Mesodermal cell (in vitro differentiated cells): ENCODE measurements at regions not wholly inside any gene's neighbourhood (a gene's known extent, or its start where the extent isn't known, plus 50 kb on each side); places are given as distances from the start of the nearest gene placed in this dataset.
A peak's percentile ranks its signal among the peaks of the same experiment; 100 is the strongest.

Experiments
- H3K27ac ChIP-seq: 2 replicates; pipeline ENCODE4 v1.7.0; 2013; ENCODE audit warnings: mild to moderate bottlenecking, low read depth, low read length, moderate library complexity; ENCODE audit not compliant: severe bottlenecking
- H3K36me3 ChIP-seq: 2 replicates; pipeline ENCODE4 v1.7.1; 2013; ENCODE audit warnings: mild to moderate bottlenecking, low read length, moderate library complexity; ENCODE audit not compliant: control insufficient read depth, insufficient read depth
- H3K4me1 ChIP-seq: one replicate; pipeline ENCODE4 v1.7.1; 2013; ENCODE audit warnings: mild to moderate bottlenecking, low read length; ENCODE audit not compliant: insufficient read depth, control insufficient read depth, poor library complexity, severe bottlenecking
- H3K4me3 ChIP-seq: 2 replicates; pipeline ENCODE4 v1.7.0; 2013; ENCODE audit warnings: low read length, control low read depth, mild to moderate bottlenecking; ENCODE audit not compliant: insufficient read depth, poor library complexity, severe bottlenecking; ENCODE audit errors: extremely low read depth
- H3K9me3 ChIP-seq: 2 replicates; pipeline ENCODE4 v1.7.1; 2013; ENCODE audit warnings: mild to moderate bottlenecking, low read length, moderate library complexity; ENCODE audit not compliant: control insufficient read depth
- WGBS, 2 experiments: methylation state at CpG; one replicate each; pipeline ENCODE4 v1.1.5; 2013; ENCODE audit warnings: missing lambda C conversion rate in 2 of 2; ENCODE audit not compliant: insufficient coverage in 2 of 2; 5-methylcytosine and 5-hydroxymethylcytosine counted together

DNA sequence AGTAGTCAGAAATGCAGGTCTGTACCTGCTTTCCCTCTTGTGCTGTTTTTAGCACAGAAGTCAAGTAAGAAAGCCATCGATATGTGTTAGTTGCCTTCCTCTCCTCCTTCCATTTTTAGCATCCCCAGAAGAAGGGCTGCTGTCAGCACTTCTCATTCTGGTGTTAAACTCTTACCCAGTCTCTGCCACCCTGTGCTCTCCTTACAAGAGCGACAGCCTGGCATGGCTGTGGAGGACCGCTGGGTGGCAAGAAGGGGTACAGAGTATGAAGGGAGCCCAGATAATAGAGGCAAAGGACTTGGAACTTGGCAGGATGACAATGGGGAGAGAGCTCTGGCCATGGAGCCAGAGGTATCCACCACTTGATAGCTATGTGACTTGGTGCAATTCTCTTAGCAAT lies 103.5 kb downstream of the RPS24 start:
- Histone ChIP-seq H3K27ac (no peak overlapping the region), H3K9me3 (no peaks in the 10 kb centered on the region), H3K4me1 (no peaks in the 10 kb centered on the region), H3K4me3 (no peak overlapping the region), H3K36me3 (no peaks in the 10 kb centered on the region)
- 69 to 88% methylated on average over 1 to 2 of the region's 3 CpGs for WGBS, 2 experiments

- WGBS, 2 experiments, result 72 to 88% methylated on average over 3 to 5 of the region's 9 CpGs
- H3K27ac ChIP-seq, result no peak overlapping the region
- no peak overlapping the region for H3K4me3 ChIP-seq
Measured at GRCh38 chr10:78139341-78139740, 105.7 kb downstream of the RPS24 start.

GRCh38 chr10:78140066-78140630 lies 106.5 kb downstream of the RPS24 start:
- Histone ChIP-seq H3K4me3 (no peak overlapping the region), H3K27ac (no peak overlapping the region)
- 86 to 100% methylated on average over 4 of the region's 6 CpGs for WGBS, 2 experiments

More at GRCh38 chr10:78139341-78139740, 105.7 kb downstream of the RPS24 start:
- Histone ChIP-seq H3K9me3 (no peaks in the 10 kb centered on the region), H3K4me1 (no peaks in the 10 kb centered on the region), H3K36me3 (no peaks in the 10 kb centered on the region)

DNA sequence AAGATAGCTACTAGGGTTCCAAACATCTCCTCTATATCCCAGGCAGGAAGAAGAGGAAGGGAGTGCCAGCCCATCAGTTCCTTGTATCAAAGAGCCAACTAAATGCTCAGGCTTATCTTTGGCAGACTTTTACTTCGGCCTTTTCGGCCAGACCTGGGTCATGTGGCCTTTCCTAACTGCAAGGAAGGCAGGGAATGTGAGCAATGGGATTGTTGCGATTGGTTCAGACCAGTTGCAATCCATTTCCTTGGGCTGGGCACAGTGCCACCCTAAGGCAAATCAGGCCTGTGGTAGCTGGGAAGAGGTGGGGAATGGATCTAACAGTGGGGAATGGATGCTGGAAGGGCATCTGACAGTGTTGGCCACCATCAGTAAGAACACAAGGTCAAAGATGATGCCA lies 109.9 kb downstream of the RPS24 start:
- Histone ChIP-seq H3K4me3 (no peak overlapping the region), H3K4me1 (no peaks in the 10 kb centered on the region), H3K9me3 (no peaks in the 10 kb centered on the region), H3K36me3 (no peaks in the 10 kb centered on the region), H3K27ac (no peak overlapping the region)
- 94 to 100% methylated on average over 1 to 3 of the region's 3 CpGs for WGBS, 2 experiments

More at GRCh38 chr10:78140066-78140630, 106.5 kb downstream of the RPS24 start:
- no peaks in the 10 kb centered on the region for H3K36me3 ChIP-seq
- no peaks in the 10 kb centered on the region for H3K9me3 ChIP-seq
- no peaks in the 10 kb centered on the region for H3K4me1 ChIP-seq

DNA sequence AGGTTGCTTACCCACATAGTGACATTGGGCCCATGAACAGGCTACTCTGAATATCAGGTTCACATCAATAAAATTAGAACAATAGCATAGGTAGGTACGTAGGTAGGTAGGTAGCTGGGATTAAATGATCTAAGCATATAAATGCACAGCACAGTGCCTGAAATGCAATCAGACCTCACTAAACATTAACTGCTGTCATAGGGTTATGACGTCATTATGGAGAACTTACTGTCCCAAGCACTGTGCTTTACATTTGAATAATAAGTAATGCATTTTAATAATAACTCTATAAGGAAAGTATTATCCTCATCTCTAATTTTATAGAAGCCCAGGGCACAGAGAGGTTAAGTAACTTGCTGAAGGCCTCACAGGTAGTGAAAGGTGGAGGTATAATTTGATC lies 112.5 kb downstream of the RPS24 start:
- no peak overlapping the region for H3K4me3 ChIP-seq
- H3K36me3 ChIP-seq, result no peaks in the 10 kb centered on the region
- no peaks in the 10 kb centered on the region for H3K9me3 ChIP-seq
- H3K27ac ChIP-seq, result no peak overlapping the region
- peaks cover 7% of the 10 kb centered on the region for H3K4me1 ChIP-seq
- WGBS, 2 experiments, result no CpG with 5 or more reads among the region's 2 CpGs

DNA sequence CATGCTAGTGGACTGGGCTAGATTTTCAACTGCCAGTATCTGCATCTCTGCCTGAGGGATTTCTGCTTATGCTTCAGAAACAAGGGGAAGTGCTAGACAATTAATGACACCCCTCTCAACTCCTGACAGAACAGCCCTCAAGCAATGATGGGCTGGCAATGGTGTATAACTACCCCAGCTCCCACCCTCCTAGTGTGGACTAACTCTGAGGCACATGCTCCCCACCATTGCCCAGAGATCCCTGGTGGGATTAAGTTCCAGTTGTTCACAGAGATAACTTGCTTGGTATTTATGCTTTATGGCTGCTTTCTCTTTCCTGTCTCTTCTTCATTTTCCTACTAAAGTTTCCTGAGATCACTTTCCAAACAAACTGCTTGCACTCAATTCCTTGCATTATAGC lies 113.5 kb downstream of the RPS24 start:
- Histone ChIP-seq H3K4me1 (peaks cover 7% of the 10 kb centered on the region), H3K4me3 (no peak overlapping the region), H3K36me3 (no peaks in the 10 kb centered on the region), H3K9me3 (no peaks in the 10 kb centered on the region), H3K27ac (no peak overlapping the region)

DNA sequence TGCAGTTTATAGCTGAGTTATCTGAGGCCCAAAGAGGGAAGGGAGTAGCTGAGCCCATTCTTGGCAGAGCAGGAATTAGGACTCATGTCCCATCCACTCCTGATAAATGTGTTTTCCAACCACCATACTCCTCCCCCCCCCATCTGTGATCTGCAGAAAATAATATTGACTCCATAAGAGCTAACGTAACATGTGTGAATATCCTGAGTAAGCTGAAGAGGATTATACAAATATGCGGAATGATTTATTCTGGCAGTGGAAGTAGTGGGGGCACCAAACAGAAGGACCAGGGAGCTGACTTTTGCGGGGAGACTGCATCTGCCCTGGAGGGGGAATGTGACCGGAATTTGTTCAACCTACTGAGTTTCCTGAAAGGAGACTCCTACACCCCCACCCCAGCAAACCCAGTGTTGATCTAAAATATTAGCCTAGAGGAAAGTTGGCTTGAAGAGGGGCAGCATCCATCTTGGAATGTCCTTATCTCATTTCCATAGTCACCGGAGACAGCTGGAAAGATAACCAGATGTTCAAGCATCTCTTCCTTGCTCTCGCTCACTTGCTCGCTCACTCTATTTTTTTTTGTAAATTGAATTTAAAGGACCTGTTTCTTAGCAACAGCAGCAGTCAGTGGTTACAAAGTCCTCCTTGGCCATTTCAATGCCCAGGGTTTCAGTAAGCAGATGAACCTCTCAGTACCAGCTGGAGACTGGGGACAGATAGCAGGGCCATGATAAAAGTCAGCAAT lies 114.7 kb downstream of the RPS24 start:
- no peaks in the 10 kb centered on the region for H3K36me3 ChIP-seq
- H3K4me3 ChIP-seq, result no peak overlapping the region
- 87 to 97% methylated on average over 2 to 3 of the region's 7 CpGs for WGBS, 2 experiments
- H3K27ac ChIP-seq, result peak overlapping the region; percentile 17
- H3K4me1 ChIP-seq, result peaks cover 7% of the 10 kb centered on the region
- H3K9me3 ChIP-seq, result no peaks in the 10 kb centered on the region

GRCh38 chr10:78148961-78149612 lies 115.4 kb downstream of the RPS24 start:
- Histone ChIP-seq H3K36me3 (no peaks in the 10 kb centered on the region), H3K4me1 (peaks cover 7% of the 10 kb centered on the region), H3K4me3 (no peak overlapping the region), H3K9me3 (no peaks in the 10 kb centered on the region), H3K27ac (peak overlapping the region; percentile 17)
- 86% methylated on average over 1 of the region's 4 CpGs; no CpG with 5 or more reads in 1 of the 2 experiments for WGBS, 2 experiments

GRCh38 chr10:78150756-78151155 lies 117.1 kb downstream of the RPS24 start:
- WGBS, 2 experiments, result 100% methylated on average over 1 of the region's 4 CpGs; no CpG with 5 or more reads in 1 of the 2 experiments
- Histone ChIP-seq H3K9me3 (no peaks in the 10 kb centered on the region), H3K36me3 (no peaks in the 10 kb centered on the region), H3K27ac (no peak overlapping the region), H3K4me1 (peaks cover 7% of the 10 kb centered on the region), H3K4me3 (no peak overlapping the region)

GRCh38 chr10:78155722-78156121 lies 122.1 kb downstream of the RPS24 start:
- H3K4me1 ChIP-seq, result no peaks in the 10 kb centered on the region
- no peak overlapping the region for H3K27ac ChIP-seq
- no peak overlapping the region for H3K4me3 ChIP-seq
- H3K36me3 ChIP-seq, result no peaks in the 10 kb centered on the region
- no peaks in the 10 kb centered on the region for H3K9me3 ChIP-seq
- WGBS, 2 experiments, result no CpG with 5 or more reads among the region's 2 CpGs

DNA sequence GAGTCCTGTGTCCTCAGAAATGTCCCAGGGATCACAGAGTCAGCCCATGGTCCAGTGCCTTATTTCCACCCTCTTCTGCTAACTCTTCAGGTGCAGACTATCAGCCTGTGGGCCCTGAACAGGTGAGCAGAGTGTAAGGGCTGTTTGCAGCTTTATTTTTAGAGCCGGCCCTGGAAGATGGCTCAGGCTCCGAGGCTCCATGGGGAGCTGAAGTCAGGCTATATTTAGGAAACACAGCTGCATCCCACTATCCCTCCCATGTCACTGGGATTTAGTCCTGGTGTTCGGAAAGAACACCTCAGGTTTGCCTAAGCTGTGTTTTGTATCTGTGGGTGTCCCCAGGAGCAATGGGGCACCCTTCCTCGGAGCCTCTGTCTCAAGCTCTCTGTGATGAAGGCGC lies 126.9 kb downstream of the RPS24 start:
- H3K36me3 ChIP-seq, result no peaks in the 10 kb centered on the region
- WGBS, 2 experiments, result 86 to 93% methylated on average over 4 of the region's 5 CpGs
- H3K9me3 ChIP-seq, result no peaks in the 10 kb centered on the region
- H3K27ac ChIP-seq, result no peak overlapping the region
- no peak overlapping the region for H3K4me3 ChIP-seq
- no peaks in the 10 kb centered on the region for H3K4me1 ChIP-seq
